ENCODE measurements at regions not wholly inside any gene's neighbourhood (a gene's known extent, or its start where the extent isn't known, plus 50 kb on each side); places are given as distances from the start of the nearest gene placed in this dataset.

GRCh38 chr18:40470723-40471122 is 1484.3 kb upstream of the PIK3C3 start:
- DNase-seq (ENCODE audit: low read depth), result no peak

GRCh38 chr18:40469851-40470250 is 1485.2 kb upstream of the PIK3C3 start:
- DNase-seq (ENCODE audit: low read depth), result no peak

GRCh38 chr18:40469316-40469715 is 1485.7 kb upstream of the PIK3C3 start:
- DNase-seq (ENCODE audit: low read depth), result no peak

- DNase-seq (ENCODE audit: low read depth), result no peak
These were observed 1491.0 kb upstream of the PIK3C3 start for GRCh38 chr18:40464032-40464431.

- no peak for DNase-seq (ENCODE audit: low read depth)
These were observed 1501.1 kb upstream of the PIK3C3 start for GRCh38 chr18:40453903-40454302.

- no peak for DNase-seq (ENCODE audit: low read depth)
These were observed 1502.4 kb upstream of the PIK3C3 start for GRCh38 chr18:40452599-40452998.

- no peak for DNase-seq (ENCODE audit: low read depth)
These were observed 1504.3 kb upstream of the PIK3C3 start for GRCh38 chr18:40450751-40451150.

GRCh38 chr18:40447820-40448219 is 1507.2 kb upstream of the PIK3C3 start:
- no peak for DNase-seq (ENCODE audit: low read depth)

- DNase-seq (ENCODE audit: low read depth), result no peak
These were observed 1514.9 kb upstream of the PIK3C3 start for GRCh38 chr18:40440088-40440487.

GRCh38 chr18:40437517-40437916 is 1517.5 kb upstream of the PIK3C3 start:
- DNase-seq (ENCODE audit: low read depth), result no peak

- DNase-seq (ENCODE audit: low read depth), result no peak
These were observed 1523.7 kb upstream of the PIK3C3 start for GRCh38 chr18:40431071-40431985.

GRCh38 chr18:40423291-40423690 is 1531.7 kb upstream of the PIK3C3 start:
- DNase-seq (ENCODE audit: low read depth), result no peak

- no peak for DNase-seq (ENCODE audit: low read depth)
These were observed 1534.4 kb upstream of the PIK3C3 start for GRCh38 chr18:40420675-40421074.

- DNase-seq (ENCODE audit: low read depth), result no peak
These were observed 1537.5 kb upstream of the PIK3C3 start for GRCh38 chr18:40417501-40417900.

- DNase-seq (ENCODE audit: low read depth), result no peak
These were observed 1539.2 kb upstream of the PIK3C3 start for GRCh38 chr18:40415821-40416220.

GRCh38 chr18:40415176-40415791 is 1539.8 kb upstream of the PIK3C3 start:
- no peak for DNase-seq (ENCODE audit: low read depth)

- no peak for DNase-seq (ENCODE audit: low read depth)
These were observed 1540.8 kb upstream of the PIK3C3 start for GRCh38 chr18:40414155-40414754.

- DNase-seq (ENCODE audit: low read depth), result no peak
These were observed 1541.9 kb upstream of the PIK3C3 start for GRCh38 chr18:40413160-40413559.

- no peak for DNase-seq (ENCODE audit: low read depth)
These were observed 1542.6 kb upstream of the PIK3C3 start for GRCh38 chr18:40412410-40412809.

- DNase-seq (ENCODE audit: low read depth), result no peak
These were observed 1547.1 kb upstream of the PIK3C3 start for GRCh38 chr18:40407909-40408308.

- DNase-seq (ENCODE audit: low read depth), result no peak
These were observed 1550.8 kb upstream of the PIK3C3 start for GRCh38 chr18:40404284-40404683.

- DNase-seq (ENCODE audit: low read depth), result no peak
These were observed 1553.0 kb upstream of the PIK3C3 start for GRCh38 chr18:40402052-40402451.

GRCh38 chr18:40388121-40388520 is 1566.9 kb upstream of the PIK3C3 start:
- no peak for DNase-seq (ENCODE audit: low read depth)

All from LHCN-M2 (cell line).